NCI-H69 (cell line): ENCODE measurements at regions not wholly inside any gene's neighbourhood (a gene's known extent, or its start where the extent isn't known, plus 50 kb on each side); places are given as distances from the start of the nearest gene placed in this dataset.
"Not testable (repeated sequence)": the region's sequence is repeated elsewhere in the genome, so short reads cannot be mapped to it uniquely, and the experiment has no call there.

Experiments used
- DNase-seq: peaks from one replicate; lab custom pipeline; 2025; lab: John Stamatoyannopoulos, UW

DNA sequence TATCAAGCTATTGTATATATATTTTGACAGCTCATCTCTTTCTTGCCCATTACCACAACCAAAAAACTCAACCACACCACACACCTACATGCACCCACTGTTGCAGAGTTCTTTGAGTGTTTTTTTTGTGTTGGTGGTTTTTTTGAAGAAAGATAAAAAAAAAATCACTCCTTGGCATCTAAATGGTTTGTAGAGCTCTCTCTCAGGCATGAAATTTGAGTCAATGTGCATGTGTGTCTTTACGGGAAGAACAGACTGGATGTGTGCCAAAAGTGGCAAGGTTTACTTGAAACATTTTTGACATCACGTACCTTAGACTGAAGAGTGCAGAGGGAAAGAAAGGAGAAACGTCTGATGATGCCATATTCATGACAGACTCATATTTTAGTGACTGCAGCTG, 154.2 kb downstream of the FHIP1A start:
- DNase-seq: peak; percentile 9

DNA sequence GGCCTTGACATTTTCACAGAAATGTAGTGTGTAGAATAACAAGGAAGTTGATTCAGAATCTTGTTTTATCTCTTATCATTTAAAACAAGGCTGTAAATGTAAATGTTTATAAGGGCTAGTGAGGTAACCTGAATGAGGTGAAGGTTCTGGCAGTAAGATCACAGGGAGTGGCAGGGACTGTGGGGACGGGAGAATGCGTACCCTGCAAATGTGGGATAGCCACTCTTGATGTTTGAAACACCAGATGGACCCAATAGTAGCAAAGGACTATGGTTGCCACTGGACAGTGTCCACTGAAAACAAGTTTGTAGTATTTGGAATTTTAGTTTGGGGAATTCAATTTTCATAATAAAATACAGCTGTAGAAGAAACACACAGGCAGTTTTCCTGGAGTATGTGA, 155.3 kb downstream of the FHIP1A start:
- DNase-seq: no peak

DNA sequence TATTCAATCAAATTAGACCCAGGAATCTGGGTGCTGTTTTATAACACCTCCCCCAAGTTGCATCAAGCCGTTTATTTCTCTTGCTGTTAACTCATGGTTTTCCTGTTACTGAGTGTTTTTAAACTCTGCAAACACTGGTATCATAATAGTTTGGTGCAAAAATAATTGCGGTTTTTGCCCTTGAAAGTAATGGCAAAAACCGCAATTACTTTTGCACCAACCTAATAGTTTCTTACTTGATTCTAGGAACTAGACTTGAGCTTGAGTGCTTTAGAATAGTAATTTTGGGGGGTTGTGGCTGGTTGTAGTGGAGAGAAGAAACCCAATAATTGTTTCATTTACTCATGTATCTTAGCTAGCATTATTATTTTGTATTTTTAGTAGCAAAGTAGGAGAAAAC, 156.6 kb downstream of the FHIP1A start:
- DNase-seq: no peak

DNA sequence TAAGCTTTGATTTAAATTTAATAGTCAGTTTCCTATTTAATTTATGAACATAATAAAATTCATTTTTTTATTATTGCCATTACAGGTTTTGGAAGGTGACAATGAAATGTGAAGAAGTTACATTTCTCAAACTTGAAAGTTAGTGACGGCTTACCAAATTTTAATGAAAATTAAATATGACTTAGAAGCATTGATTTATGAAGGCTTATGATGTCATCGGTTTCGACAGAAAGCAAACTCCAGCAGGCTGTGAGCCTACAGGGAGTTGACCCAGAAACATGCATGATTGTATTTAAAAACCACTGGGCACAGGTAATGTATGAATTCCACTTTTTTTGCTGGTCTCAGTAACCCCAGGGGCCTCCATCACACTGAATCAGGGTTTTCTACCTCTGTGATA, 157.1 kb downstream of the FHIP1A start:
- DNase-seq: peak; percentile 0

DNA sequence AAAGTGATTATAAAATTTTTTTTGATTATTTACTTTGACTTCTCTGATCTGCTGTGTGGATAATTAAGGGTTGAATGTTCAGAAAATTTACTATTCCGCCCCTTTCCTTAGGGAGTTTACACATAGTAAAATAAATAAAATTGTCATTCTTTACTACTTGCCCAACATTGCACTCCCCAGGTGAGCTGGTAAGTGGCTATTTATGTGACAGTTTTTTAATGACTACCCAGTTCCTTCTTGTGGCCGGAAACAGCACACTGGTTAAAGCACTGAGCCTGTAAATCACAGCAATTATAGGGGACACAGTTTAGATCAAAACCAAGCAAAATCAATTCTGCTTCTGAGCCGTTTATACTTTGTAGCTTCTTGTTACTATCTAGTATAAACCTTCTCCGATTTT, 158.1 kb downstream of the FHIP1A start:
- peak; percentile 80 for DNase-seq

DNA sequence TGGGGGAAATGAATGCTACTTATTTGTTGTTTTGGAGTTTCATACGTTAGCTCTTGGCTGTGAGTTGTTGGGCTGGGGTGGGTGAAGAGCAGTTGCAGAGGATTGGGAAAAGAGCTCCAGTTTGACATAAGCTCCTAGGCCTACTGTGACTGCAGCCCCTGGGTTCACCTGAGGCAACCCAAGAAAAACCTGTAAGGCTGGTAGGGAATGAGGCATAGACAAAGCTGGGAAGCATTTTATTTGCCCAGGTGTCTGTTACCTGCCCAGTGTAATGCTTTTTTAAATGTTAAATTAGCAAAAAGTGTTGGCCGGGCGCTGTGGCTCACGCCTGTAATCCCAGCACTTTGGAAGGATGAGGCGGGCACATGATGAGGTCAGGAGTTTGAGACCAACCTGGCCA, 160.0 kb downstream of the FHIP1A start:
- DNase-seq: no peak

DNA sequence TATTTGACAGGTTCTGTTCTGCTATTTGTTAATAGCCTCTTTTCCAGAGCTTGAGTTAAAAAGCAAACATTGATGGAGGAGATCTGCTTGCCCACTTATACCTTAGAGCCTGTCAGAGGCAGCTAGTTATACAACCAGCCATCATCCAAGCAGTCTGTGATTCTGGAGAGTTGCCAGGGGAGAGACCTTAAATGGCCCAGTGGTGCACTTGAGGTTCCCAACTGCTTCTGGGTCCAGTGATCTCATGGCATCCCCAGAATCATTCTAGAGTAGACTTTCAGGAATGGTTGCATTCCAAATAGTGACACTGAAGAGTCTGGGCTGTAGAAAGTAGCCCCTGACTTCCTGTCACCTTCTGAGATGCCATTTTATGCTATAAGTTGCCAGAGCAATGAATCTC, 160.7 kb downstream of the FHIP1A start:
- no peak for DNase-seq

DNA sequence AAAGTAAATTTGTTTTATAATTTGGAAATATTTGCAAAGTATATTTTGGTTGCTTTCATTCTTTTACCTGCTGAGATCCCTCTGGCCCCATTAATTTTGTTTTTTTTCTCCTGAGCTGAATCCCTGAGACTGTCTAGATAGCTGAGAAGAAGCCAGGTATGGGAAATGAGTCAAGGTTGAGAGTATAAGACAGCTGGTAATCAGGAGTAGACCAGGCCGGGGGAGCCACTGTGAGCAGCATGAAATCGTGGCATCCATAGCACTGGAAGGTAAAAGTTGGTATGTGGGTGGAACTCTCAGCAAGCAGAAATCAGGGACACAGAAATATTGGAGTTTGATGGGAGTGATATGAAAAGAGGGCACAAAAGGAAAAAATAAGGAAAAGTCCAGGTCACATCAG, 164.5 kb downstream of the FHIP1A start:
- DNase-seq: no peak

DNA sequence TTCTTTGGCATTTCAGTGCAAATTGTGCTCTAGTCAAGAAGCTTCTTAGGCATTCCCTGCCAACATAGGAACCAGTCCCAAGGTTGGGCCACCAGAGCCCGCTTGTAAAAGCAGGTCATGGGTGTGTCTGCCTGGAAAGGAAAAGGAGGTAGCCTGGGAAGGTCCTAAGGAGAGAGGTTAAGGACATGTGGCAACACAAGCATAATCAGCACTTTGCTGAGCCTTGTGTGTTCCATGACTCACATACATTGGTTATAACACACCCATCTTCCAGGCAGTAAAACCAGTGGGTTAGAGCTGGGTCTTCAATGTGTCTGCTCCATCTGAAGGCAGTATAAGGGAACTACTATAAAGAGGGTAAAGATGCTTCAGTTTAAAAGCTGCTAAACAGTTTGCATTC, 165.0 kb downstream of the FHIP1A start:
- DNase-seq: no peak

DNA sequence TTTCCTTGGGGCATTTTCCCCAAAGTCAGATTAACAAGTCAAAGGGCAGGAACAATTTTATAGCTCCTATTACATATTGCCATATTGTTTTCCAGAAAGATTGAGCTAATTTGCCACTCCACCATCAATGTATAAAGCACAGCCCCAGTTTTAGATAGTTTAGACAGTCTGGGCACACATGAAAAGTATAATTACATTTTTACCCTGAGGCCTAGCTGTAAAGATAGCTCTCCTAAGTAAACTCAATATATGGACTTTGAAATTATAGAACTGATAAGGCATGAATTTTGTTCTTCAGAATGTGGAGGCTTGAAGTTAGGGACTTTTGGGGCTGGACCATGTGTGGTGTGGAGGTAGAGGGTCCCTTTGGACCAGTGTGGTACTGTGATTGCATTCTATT, 166.0 kb downstream of the FHIP1A start:
- no peak for DNase-seq

DNA sequence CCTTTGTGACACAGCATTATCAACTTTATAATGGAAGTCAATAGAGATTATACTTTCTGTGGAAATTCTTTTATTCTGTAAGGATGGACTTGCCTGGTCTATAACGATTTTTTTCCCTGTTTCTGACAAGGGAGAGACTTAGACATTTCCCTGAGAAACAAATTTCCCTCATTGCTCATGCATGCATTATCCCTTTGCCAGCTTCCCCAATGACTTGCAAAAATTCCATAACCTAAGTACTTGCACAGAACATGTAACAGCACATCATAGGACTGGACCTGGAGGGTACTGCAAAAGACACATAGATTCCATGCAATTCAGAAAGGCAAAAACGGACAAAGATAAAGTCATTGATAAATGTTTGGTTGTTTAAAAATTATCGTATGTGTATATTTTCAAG, 166.7 kb downstream of the FHIP1A start:
- DNase-seq: no peak

DNA sequence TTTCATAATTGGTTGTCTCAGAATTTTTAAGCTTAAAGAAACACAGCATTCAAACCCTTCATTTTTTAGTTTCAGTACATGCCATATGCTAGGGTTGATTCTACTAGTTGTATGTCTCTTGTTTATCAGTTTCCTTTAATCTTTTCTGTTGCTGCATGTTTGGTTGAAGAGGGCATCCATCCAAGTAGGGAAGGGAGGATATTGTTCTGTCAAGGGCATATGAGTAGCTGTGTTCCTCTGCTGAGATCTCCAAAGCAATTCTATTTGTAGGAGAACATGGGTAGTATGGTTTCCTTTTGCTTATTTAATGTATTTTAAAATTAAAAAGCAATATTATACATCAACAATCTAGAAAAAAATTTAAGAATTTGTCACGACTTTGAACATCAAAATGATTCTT, 167.7 kb downstream of the FHIP1A start:
- DNase-seq: no peak

DNA sequence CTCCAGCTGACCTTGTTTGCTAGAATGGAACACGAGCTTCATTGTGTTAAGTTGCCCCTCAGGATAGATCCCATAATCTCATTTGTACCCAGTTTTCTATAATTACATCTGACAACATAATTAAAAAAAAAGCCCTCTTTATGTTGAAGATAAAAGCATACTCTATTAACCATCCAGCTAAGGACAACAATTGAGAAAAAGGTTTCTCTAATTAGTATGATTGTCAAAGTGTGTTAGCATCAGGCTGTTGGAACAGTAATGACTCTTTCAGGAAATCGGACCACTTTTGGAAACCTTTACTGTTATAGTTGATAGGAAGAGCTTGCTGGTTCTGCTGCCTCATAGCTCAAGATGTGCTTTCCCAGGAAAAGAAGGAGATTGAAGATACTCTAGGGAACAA, 172.6 kb downstream of the FHIP1A start:
- DNase-seq: peak; percentile 34

DNA sequence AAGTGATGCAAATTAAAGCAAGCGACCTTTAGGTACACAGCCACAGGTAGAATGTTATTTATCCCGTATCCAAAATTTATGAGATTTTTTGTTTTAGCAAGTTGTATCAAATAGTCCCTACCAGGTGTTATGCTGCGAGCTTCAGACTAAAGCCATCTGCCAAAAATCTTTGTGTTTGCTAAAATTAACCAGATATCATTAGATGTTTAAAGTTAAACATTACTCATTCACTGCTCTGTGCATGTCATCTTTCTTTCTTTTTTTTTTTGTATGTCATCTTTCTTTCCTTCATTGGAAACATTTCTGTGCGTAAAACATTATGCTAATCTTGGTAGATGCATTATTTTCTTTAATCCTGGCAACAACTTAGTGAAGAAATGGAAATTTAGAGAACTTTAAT, 173.1 kb downstream of the FHIP1A start:
- peak; percentile 13 for DNase-seq

DNA sequence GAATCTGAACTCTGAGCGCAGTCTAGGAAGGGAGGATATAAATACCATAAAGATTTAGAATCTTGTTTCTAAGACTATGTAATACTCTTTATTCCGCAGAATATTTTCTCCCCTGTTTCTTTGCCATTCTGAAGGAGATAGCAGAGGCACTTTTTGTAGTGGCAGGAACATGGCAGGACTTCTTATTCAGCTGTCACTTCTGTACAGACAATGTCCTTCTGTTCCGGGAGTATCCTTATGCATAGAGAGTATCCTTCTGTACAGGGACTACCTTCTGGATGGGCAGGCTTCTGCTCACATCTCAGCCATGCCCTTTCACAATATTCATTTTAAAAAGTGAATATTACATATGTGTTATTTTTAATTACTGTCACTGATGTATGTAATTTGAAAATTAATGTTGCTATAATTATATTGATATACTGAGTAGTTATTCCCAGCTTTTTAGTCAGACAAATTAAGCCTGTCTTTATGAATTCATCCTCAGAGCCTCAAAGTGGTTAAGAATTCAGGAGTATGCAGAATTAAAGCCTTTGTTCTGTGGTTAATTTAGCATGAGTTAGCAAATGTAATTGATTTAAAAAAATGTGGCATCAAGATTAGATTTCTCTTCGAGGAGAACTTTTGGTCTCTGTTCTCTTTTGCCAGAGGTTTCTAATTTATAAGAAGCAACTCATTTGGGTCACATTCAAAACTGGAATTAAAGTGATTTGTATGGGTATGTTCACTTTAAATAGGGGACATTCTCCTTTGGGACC, 174.4 kb downstream of the FHIP1A start:
- DNase-seq: no peak

DNA sequence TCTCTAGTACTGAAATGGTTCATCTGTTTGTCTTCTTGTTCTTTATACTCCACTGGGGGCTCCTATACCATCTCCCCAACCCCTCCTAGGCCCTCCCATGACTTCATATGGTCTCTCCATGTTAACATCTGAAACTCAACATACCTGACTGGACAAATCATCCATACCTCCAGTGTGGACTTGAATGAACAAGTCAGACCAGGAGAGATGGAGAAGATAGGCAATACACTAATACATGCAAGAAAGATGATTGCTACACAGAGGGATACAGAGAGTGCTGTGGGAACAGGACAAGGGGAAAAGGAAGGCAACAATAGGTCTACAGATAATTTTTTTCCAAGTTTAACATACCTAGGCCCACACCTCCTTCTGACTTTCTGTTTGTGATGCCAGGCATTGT, 175.1 kb downstream of the FHIP1A start:
- DNase-seq: no peak

DNA sequence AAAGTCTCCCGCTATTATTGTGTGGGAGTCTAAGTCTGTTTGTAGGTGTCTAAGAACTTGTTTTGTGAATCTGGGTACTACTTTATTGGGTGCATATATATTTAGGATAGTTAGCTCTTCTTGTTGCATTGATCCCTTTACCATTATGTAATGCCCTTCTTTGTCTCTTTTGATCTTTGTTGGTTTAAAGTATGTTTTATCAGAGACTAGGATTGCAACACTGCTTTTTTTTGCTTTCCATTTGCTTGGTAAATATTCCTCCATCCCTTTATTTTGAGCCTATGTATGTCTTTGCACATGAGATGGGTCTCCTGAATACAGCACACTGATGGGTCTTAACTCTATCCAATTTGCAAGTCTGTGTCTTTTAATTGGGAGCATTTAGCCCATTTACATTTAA, 165.2 kb downstream of the GATB start:
- not testable (repeated sequence) for DNase-seq

DNA sequence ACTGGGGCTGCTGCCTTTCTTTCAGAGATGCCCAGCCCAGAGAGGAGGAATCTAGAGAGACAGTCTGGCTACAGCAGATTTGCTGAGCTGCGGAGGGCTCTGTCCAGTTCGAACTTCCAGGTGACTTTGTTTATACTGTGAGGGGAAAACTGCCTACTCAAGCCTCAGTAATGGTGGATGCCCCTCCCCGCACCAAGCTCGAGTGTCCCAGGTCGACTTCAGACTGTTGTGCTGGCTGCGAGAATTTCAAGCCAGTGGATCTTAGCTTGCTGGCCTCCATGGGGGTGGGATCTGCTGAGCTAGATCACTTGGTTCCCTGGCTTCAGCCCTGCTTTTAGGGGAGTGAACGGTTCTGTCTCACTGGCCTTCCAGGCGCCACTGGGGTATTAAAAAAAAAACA, 163.1 kb downstream of the GATB start:
- DNase-seq: not testable (repeated sequence)

DNA sequence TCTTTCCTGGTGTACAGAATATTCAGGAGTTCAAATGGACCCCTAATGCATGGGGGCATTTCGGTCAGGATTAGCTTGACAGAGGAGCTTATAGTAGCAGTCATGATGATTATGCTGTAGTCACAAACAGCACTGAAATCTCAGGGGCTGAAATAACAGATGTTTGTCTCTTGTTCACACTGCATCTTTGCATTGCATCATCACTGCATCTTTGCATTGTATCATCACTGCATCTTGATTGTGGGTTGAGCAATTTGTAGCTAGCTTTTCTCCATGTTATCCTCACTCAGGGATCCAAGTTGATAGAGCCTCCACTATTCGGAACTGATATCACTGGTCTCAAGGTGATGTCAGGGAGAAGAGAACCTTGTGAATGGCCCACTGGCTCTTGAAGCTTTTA, 160.9 kb downstream of the GATB start:
- no peak for DNase-seq

DNA sequence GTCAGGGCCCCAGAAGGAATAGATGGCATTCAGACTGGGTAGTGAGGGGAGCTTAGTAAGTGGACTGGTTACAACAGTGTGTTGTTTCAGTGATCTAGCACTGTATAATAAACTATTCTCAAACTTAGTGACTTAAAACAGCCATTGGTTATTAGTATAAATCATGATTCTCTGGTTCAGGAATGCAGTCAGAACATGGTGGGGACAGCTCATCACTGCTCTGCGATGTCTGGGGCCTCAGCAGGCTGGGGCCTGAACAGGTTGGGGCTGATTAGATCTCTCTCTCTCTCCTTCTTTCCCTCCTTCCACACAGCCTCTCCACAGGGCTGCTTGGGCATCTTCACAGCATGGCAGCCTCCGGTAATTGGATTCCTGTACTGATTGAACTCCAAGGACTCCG, 160.4 kb downstream of the GATB start:
- no peak for DNase-seq

DNA sequence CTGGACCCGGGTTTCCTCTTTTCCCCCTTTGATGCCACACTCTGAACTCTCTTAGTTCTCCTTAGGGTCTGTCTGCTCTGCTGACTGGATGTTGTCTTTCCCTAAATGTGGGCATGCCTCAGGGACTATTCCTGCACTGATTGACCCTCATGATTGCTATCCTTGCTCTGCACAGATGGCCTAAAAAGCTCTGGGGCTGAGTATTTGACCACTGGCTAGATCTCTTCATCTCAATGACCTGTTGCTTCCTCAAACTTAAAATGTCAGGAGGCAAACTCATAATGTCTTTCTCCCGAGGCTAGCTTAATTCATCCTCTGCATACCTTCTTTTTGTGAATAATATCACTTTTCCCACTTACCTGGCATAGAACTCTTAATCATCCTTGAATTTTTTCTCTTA, 157.4 kb downstream of the GATB start:
- no peak for DNase-seq

DNA sequence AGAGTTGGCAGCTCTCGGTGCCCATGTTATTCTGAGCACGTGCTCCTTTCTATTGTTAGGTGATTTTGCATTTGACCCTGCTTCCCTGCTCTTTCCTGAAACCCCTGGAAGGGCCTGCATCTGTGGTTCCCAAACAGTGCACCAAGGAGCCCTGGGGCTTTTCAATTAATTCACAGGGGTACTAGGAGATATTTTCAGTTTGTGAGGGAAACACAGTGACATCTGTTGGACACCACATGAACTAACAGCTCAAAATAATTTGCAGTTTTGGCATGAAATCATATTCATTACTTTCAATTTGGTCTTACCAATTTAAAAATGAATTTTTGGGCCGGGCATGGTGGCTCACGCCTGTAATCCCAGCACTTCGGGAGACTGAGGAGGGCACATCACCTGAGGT, 156.6 kb downstream of the GATB start:
- DNase-seq: peak; percentile 1

DNA sequence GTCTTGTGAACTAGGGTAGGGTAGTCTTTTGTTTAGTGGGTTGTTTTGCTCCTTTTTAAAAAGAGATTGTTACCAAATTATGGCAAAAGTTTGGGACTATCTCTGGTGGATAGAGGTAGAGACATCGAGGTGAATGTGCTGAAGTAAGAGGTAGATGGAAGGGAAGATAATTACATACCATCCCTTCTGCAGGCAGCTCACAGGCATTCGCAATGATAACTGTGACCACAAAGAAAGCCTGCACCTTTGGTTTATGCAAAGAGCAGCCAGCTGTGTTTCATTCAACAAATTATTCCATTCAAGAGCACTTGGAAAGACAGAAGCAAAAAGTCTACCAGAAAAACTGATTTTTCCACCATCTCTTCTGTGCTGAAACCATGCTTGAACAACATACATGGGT, 155.6 kb downstream of the GATB start:
- DNase-seq: no peak

DNA sequence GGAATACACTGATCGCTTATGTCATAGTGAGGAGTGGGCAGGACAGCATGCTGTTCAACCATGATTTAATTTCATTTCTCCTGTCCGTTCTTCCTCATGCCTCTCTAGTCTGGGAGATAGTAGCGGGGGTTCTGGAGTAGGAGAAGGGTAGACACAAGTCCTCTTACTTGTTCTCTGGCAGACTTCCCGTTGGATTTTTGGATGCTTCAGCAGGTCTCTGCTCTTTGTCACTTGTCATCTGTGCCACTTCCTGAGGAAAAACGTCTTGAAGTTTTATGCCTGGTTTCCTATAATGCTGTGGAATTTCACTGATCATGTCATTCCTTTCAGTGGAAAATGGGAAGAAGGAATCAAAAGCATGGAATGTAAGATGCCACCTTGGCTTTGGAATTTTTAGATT, 154.7 kb downstream of the GATB start:
- no peak for DNase-seq

DNA sequence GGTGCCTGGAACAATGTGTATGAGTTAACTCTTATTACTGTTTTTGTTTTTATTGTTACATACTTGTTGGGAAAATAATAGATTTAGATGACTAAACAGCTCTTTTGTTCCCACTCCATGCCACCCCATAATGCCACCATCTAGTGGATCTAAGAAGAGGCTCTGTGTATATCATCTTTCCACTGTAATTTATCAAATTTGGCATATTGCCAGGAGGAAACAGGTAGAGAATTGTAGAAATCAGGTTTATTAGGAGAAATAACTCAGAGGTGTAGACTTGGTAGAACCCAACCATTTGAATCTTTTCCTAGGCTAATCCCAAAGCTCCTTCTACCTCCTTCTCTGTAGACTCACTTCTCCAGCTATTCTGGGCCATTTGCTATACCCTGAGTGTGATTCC, 150.6 kb downstream of the GATB start:
- DNase-seq: no peak
